Stimulated activated CD8-positive, alpha-beta memory T cell treated with anti-CD3 and anti-CD28 coated beads, Interleukin-4, amount 100 ng/mL, for 4 hours (primary cell): ENCODE measurements at regions not wholly inside any gene's neighbourhood (a gene's known extent, or its start where the extent isn't known, plus 50 kb on each side); places are given as distances from the start of the nearest gene placed in this dataset.
"Not testable (repeated sequence)": the region's sequence is repeated elsewhere in the genome, so short reads cannot be mapped to it uniquely, and the experiment has no call there.

Experiments
- DNase-seq, 2 donors: peaks; one replicate each; pipeline ENCODE4 v3.0.0-alpha.2; 2020; ENCODE audit warnings: low read depth in 2 of 2, low spot score in 1 of 2

DNA sequence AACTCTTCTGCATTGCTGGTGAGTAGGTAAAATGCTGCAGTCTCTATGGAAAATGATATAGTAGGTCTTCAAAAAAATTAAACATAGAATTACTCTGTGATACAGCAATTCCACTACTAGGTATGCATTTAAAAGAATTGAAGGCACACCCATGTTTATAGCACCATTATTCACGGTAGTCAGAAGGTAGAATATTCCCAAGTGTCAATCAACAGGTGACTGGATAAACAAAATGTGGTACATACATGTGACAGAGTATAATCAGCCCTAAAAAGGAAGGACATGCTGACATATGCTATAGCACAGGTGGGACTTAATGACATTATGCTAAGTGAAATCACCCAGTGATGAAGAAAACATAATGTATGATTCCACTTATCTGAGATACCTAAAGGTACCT is 123.3 kb downstream of the CCER1 start:
- DNase-seq = no peak

GRCh38 chr12:90829044-90829443 is 125.9 kb downstream of the CCER1 start:
- DNase-seq = no peak

DNA sequence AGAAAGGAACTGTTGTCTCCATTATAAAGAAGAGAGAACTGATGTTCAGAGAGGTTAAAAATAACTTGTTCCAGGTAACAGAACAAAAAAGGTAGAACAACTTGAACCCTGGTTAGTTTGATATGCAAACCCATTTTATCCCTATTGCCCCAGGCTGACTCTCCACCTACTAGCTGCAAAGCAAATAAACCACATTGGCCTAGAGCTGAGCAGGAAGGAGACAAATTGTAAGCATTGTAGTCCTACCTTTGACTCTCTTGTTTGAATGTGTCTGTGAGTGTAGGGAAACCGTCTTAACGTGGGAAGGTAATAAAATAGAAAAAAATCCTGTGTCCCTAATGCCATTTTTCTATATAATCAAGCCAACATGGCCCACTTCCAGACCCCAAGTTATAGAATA is 126.4 kb downstream of the CCER1 start:
- DNase-seq = no peak

- DNase-seq = no peak
Measured at GRCh38 chr12:90827567-90827966, 127.4 kb downstream of the CCER1 start.

DNA sequence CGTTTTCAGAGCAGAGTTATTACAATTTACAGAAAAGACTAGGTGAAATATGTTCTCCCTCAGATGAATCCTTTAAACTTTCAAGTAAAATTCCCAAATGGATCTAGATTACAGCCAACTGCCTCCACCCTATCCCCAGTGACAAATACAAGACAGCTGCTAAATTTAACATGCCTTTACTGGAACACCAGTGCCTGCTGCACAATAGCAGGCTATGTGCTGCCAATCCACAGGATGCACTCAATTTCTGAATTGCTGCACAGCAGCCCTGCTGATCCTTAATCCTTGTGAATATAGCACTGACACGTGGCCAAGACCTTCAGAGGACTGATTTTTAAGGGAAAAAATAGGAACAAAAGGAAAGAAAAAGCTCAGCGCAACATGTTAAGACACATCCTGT is 128.9 kb downstream of the CCER1 start:
- DNase-seq = no peak

GRCh38 chr12:90823859-90824258 is 131.1 kb downstream of the CCER1 start:
- DNase-seq = no peak

DNA sequence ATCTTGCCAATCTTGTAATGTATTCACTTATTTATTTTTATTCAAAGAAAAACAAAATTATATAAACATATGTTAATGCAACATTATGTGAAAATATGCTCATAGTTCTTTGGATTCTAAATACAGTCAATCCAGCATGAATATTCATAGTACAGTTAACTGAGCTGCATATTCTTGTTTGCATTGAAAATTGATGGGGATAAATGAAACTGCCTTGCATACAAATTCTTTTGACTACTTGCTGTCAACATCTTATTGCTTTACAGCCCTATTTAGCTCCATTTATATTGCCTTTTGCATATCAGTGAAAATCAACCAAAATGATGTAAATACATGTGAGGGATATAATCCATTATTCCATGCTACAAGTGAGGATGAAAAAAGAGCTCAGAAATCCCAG is 135.3 kb downstream of the CCER1 start:
- no peak for DNase-seq

GRCh38 chr12:90816353-90817089 is 138.5 kb downstream of the CCER1 start:
- DNase-seq = no peak

DNA sequence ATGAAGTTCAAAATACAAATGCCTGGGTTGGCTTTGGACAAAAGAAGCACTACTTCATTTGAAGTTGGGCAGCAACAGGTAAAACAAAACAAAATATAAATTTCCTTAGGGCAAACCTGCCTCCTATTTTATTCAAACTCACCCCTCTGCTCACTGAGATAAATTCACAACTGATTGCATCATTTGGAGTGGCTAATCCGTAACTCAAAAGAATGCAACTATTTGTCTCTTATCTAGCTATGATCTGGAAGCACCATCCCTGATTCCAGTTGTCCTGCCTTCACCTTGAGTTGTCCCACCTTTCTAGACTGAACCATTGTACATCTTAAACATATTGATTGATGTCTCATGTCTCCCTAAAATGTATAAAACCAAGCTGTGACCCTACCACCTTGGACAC is 145.0 kb downstream of the CCER1 start:
- DNase-seq = no peak

GRCh38 chr12:90808568-90808967 is 146.4 kb downstream of the CCER1 start:
- no peak for DNase-seq

DNA sequence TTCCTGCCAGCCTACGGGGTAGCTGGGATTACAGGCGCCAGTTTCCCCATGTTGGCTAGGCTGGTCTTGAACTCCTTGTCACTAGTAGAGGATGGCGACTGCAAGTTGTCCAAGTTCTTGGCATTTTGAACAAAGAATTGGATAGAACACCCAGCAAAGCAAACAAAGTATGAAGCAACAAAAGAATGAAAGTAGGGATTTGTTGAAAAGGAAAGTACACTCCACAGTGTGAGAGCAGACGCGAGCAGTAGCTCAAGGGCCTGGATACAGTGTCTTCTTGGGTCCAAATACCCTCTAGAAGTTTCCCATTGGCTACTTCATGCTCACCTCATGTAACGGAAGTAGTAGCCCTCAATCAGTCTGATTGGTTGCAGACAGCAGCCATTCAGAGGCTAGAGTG is 152.2 kb downstream of the CCER1 start:
- no peak for DNase-seq

- DNase-seq = no peak
Measured at GRCh38 chr12:90801776-90802175, 153.2 kb downstream of the CCER1 start.

DNA sequence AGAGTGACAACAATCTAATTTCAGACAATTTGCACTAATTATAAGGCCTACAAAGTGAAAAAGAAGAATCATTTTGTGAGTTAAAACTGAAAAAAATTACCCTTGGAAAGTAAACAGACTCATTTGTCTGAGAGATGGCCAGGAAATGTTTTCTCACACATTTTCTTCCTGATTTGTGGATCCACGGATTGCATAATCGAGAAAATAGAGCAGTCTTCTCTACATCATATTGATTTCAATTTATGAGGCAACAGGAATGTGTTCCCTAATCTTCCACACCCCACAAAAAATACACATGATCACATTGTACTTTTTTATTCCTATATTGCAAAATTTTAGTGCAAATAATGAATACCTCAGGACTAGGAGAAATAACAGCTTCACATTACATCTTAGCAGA is 160.8 kb downstream of the CCER1 start:
- no peak for DNase-seq

DNA sequence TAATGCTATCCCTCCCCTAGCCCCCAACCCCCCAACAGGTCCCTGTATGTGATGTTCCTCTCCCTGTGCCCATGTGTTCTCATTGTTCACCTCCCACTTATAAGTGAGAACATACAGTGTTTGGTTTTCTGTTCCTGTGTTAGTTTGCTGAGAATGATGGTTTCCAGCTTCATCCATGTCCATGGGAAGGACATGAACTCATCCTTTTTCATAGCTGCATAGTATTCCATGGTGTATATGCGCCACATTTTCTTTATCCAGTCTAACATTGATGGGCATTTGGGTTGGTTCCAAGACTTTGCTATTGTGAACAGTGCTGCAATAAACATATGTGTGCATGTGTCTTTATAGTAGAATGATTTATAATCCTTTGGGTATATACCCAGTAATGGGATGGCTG is 162.3 kb downstream of the CCER1 start:
- not testable (repeated sequence) for DNase-seq

GRCh38 chr12:90791445-90791844 is 163.5 kb downstream of the CCER1 start:
- DNase-seq = no peak

GRCh38 chr12:90790747-90791146 is 164.2 kb downstream of the CCER1 start:
- no peak for DNase-seq

DNA sequence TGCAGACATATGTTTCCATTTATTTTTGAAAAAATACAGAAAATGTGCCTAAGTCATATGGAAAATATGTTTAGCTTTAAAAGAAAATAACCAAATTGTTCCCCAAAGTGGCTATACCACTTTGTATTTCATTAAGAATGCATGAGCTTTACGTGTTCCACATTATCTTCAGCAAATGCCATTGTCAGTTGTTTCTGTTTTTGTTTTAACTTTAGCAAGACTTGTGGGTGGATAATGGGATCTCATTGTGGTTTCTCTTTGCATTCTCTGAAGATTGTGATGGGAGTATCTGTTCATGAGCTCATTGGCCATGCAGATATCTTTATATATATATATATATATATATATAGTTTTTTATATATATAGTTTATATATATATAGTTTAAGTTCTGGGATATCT is 181.5 kb downstream of the CCER1 start:
- DNase-seq = no peak

- no peak for DNase-seq
Measured at GRCh38 chr12:90770861-90771260, 184.1 kb downstream of the CCER1 start.

DNA sequence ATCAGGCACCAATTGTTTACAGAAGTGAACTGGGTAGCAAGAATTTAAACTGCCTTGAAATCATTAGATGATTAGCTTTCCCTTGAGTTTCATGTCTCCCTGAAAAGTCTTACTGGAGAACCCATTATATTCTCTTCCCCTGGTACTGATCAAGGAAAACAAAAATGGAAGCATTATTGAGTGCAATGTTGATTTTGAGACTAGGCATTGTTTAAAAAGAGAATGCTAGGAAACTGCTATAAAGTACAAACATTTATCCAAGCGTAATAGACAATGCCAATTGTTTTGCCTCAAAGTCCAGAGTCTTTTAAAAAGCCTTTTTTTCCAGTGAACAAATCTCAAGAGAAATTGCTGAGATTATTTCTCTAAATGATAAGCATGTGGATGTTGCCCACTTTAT is 197.0 kb downstream of the CCER1 start:
- no peak for DNase-seq

GRCh38 chr12:90745211-90745610 is 209.8 kb downstream of the CCER1 start:
- no peak for DNase-seq

GRCh38 chr12:90741611-90742010 is 213.4 kb downstream of the CCER1 start:
- no peak for DNase-seq

GRCh38 chr12:90729736-90730135 is 225.2 kb downstream of the CCER1 start:
- DNase-seq = no peak

DNA sequence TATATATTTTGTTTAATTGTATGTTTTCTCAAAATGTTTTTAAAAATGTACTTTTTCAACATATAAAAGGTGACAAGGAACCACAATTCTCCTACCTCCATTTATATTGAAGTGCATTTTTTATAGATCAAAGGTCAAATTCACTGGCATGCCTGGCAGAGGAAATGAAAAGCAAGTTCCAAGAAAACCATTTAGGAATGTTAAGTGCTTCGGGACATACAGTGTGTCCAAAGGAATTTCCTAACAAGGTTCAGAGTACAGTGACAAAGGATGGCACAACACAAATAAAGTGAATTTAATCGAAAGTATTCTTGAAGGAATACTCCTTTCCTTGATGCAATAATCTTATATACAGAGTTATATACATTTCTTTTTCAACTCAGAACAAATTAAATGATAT is 242.3 kb downstream of the CCER1 start:
- no peak for DNase-seq

GRCh38 chr12:90710711-90711110 is 244.3 kb downstream of the CCER1 start:
- no peak for DNase-seq
